GM21717 (cell line): ENCODE measurements at regions not wholly inside any gene's neighbourhood (a gene's known extent, or its start where the extent isn't known, plus 50 kb on each side); places are given as distances from the start of the nearest gene placed in this dataset.

Experiments used
- ATAC-seq: cut with Tn5 transposase; IDR thresholded peaks from one replicate; pipeline ENCODE4 v1.9.1; 2021; ENCODE audit warnings: mild to moderate bottlenecking, moderate library complexity; ENCODE audit not compliant: unreplicated experiment

GRCh38 chr17:79379700-79380445, 231.0 kb downstream of the RBFOX3 start:
- ATAC-seq, result no peak

GRCh38 chr17:79377230-79377786, 233.5 kb downstream of the RBFOX3 start:
- no peak for ATAC-seq

GRCh38 chr17:79374807-79375206, 236.0 kb downstream of the RBFOX3 start:
- no peak for ATAC-seq

DNA sequence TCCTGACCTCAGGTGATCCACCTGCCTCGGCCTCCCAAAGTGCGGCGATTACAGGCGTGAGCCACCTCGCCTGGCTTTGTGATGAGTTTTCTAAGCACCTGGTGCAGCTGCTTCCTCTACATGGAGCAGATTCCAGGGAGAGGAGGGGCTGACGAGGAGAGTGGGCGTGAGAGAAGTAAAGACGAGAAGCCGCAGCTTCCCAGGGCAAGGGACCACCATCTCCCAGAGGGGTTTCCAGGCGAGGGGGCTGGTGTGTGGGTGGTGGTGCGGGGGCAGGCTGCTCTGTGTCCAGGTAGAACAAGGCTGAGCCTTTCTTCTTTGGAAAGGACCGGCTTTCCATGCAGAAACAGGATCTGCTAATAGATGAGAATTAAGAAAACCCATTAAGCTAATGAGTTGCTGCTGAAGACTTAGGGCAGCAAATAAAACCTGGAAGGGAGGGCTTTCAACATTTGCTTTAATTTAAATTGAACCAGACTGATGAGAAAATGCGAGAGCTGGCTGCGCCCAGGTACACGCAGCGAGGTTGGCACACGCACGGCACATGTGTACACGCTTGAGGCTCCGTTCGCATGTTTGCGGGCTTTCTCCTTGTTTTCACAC, 236.7 kb downstream of the RBFOX3 start:
- no peak for ATAC-seq

- ATAC-seq, result no peak
Measured at GRCh38 chr17:79372470-79373238, 238.2 kb downstream of the RBFOX3 start.

GRCh38 chr17:79371984-79372383, 238.9 kb downstream of the RBFOX3 start:
- no peak for ATAC-seq

DNA sequence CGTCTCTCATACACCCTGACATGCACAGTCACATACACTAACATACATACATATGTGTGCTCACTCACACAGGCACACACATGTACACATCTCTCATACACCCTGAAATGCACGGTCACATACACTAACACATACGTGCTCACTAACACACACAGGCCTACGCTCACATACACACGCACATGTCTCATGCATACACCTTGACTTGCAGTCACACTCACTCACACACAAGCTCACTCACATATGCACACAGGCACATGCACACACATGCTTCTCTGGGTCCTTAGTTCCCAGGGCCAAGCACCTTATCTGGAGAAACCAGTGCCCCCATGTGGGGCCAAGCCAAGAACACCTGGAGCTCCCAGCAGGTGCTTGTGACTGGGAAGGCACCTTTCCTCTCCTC, 240.3 kb downstream of the RBFOX3 start:
- ATAC-seq, result no peak

- ATAC-seq, result no peak
Measured at GRCh38 chr17:79370126-79370525, 240.7 kb downstream of the RBFOX3 start.

- ATAC-seq, result no peak
Measured at GRCh38 chr17:79369532-79369931, 241.3 kb downstream of the RBFOX3 start.

DNA sequence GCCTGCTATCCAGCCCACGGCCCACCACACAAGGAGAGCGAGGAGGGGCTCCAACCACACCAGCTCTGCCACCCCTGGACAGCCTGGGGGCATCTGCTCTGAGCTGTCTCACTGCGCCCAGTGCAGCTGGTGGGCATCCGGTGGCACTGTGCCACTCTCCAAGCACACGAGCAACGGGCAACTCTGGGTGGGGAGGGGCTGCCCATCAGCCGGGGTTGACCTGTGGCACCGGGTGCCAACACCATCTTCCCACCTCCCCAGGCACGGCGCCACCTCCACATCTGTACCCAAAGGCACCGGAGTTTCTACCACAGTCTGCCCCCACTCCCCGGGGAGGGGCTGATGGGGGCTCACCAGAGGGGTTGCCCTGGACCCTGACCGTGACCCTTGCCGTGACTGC, 241.8 kb downstream of the RBFOX3 start:
- ATAC-seq, result no peak

GRCh38 chr17:79368521-79368920, 242.3 kb downstream of the RBFOX3 start:
- no peak for ATAC-seq

GRCh38 chr17:79366988-79367571, 243.8 kb downstream of the RBFOX3 start:
- ATAC-seq, result no peak

- no peak for ATAC-seq
Measured at GRCh38 chr17:79365836-79366770, 244.7 kb downstream of the RBFOX3 start.

- no peak for ATAC-seq
Measured at GRCh38 chr17:79365351-79365750, 245.5 kb downstream of the RBFOX3 start.

- no peak for ATAC-seq
Measured at GRCh38 chr17:79364315-79365094, 246.3 kb downstream of the RBFOX3 start.

- ATAC-seq, result no peak
Measured at GRCh38 chr17:79363552-79364275, 247.1 kb downstream of the RBFOX3 start.

DNA sequence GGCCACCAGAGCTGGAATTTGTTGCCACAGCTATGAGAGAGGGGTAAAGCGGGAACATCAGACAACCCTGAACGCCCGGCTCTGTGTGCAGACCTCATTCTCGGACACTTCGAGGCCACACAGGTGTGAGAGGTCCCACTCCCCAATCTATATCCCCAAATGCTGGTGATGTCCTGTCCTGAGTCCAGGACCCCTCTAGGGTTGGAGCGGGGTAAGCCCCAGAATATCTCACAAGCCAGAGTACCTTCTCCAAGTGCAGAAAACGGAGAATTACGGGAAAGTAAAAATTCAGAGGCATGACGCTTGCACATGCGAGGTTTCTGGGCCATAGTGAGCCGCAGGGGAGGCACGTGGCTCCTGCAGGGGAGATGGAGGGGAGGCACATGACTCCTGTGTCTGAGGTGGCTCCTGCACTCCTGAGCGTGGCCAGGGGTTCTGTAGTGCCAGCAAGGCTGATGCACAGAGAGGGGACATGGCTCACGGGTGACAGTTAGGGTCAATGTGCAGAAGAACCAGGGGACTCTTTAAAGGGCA, 248.0 kb downstream of the RBFOX3 start:
- ATAC-seq, result no peak
